GM21447 (cell line): ENCODE measurements at regions not wholly inside any gene's neighbourhood (a gene's known extent, or its start where the extent isn't known, plus 50 kb on each side); places are given as distances from the start of the nearest gene placed in this dataset.

Experiments
- ATAC-seq: cut with Tn5 transposase; IDR thresholded peaks from one replicate; pipeline ENCODE4 v1.9.1; 2021; ENCODE audit not compliant: unreplicated experiment

DNA sequence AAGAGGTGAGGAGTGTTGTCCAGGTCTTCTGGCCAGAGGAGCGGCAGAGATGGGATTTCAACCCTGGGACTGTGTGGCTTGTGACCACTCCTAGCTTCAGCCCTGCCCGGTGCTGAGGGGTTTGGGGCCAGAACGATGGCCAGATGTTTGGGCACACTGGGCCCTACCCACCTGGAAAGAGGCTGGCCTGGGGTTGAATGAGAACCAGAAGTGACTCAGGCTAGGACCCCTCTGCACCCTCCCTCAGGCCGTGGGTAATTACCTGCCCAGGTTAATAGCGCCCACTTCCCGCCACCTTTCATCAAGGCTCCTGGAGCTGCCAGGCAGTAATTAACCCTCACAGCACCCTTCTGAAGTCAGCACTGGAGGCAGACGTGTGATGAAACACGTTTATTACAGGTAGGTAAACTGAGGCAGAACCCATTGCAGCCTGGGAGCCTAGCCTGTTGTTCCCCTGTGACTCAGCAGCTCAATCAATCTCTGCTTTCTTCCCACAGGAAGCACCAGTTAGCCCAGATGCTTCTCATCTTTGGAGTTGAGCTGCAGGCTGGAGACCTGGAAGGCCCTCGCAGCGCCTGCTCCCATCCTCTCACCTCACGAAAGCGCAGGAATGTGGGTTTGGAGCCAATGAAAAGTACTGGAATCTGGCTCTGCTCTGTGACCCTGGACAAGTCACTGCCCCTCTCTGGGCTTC lies 120.8 kb downstream of the CEBPB start:
- ATAC-seq: no peak

DNA sequence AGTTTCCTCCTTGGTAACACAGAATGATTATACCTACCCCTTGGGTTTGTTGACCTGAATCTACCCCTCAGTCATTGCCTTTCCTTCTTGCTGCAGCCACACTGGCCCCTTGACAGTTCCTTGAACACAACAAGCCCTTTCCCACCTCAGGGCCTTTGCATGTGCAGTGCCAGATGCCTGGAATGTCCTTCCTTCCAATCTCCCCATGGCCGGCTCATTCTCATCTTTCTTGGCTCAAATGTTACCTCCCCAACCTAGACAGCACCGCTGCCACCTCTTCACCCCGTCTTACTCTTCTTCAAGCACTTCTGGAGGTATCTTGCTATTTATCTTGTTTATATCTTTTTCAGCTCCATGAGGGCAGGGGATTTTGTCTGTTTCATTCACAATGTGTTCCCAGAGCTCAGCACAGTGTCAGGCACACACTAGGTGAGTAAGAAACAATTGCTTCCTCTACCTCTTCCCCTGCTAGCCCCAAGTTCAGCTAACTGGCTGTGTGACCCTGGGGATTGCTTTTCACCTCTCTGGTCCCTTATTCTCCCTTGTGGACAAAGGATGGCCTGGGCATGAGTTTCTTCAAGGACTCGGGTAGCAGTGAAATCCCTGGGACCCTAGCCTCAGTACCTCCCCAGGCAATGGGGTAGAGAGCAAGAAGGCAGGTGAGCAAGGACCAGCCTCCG lies 121.5 kb downstream of the CEBPB start:
- no peak for ATAC-seq

- no peak for ATAC-seq
These were observed 122.3 kb downstream of the CEBPB start for GRCh38 chr20:50312682-50313521.

- no peak for ATAC-seq
These were observed 122.8 kb downstream of the CEBPB start for GRCh38 chr20:50313522-50313820.

GRCh38 chr20:50313827-50314677 lies 123.4 kb downstream of the CEBPB start:
- ATAC-seq: no peak

GRCh38 chr20:50314678-50315335 lies 124.2 kb downstream of the CEBPB start:
- ATAC-seq: no peak

GRCh38 chr20:50315586-50316551 lies 125.2 kb downstream of the CEBPB start:
- ATAC-seq: no peak

GRCh38 chr20:50317116-50317515 lies 126.5 kb downstream of the CEBPB start:
- ATAC-seq: no peak

- ATAC-seq: no peak
These were observed 127.0 kb downstream of the CEBPB start for GRCh38 chr20:50317609-50318008.

DNA sequence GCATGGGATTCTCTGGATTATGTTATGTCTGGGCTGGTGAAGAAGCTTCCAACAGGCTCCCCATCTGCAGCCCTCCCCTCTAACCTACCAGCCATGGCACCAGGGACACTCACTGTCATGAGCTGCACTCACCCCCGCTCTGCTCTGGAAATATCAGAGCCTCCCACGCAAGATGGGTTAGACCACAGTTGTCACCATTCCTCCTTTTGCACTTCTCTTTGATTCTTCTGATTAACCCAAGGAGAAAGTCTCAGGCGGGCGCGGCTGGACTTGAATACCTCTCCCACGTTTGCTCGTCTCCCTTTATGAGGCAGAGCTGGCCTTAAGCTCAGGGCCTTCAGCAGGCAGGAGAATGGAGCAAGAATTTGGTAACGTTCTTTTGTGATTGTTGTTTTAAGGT lies 128.1 kb downstream of the CEBPB start:
- ATAC-seq: no peak

- ATAC-seq: no peak
These were observed 129.6 kb downstream of the CEBPB start for GRCh38 chr20:50320005-50320900.

GRCh38 chr20:50320901-50321796 lies 130.5 kb downstream of the CEBPB start:
- no peak for ATAC-seq

DNA sequence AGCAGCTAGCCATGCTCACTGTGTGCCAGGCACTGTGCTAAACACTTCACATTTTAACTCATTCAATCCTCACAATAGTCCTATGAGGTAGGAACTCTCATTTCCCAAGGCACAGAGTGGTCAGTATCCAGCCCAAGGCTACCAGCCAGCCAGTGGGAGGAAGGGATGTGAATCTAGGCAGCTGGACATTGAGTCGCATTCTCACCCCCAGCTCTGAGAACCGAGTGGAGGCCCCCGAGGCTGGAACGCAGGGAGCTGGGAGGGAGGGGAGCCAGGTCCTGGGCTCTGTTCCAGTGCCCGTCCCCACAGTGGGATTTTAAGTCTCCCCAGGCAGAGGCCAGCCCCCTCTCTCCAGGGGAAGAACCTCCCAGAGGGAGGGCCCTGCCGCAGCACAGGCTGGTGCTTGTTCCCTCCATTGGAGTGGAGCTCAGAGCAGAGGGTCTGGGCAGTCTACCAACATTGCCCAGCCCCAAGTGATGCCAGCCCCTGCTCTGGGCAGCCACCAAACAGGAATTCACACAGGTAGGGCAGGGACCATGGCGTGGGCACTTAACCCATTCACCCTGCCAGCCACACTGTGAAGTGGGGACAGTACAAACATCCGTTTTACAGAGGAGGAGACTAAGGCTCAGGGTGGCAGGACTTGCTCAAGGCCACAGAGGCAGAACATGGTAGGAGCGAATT lies 131.3 kb downstream of the CEBPB start:
- no peak for ATAC-seq

DNA sequence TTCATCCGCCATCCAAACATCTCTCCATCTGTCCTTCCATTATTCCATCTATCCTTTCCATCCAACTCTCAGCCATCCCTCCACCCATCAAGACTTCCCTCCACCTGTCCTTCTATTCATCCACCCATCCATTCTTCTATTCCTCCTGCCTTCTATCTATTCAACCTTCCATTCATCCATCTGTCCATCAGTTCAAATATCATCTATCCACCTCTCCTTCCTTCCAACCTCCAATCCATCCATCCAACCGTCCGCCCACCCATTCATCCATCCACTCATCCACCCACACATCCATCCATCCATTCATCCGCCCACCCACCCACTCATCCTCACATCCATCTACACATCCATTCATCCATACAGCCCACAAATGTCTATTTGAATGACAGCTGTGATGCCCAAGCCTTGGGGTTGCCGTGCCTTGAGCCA lies 132.1 kb downstream of the CEBPB start:
- ATAC-seq: no peak

GRCh38 chr20:50323209-50323608 lies 132.6 kb downstream of the CEBPB start:
- no peak for ATAC-seq

- no peak for ATAC-seq
These were observed 133.4 kb downstream of the CEBPB start for GRCh38 chr20:50323777-50324775.
